ENCODE measurements at regions not wholly inside any gene's neighbourhood (a gene's known extent, or its start where the extent isn't known, plus 50 kb on each side); places are given as distances from the start of the nearest gene placed in this dataset.

DNA sequence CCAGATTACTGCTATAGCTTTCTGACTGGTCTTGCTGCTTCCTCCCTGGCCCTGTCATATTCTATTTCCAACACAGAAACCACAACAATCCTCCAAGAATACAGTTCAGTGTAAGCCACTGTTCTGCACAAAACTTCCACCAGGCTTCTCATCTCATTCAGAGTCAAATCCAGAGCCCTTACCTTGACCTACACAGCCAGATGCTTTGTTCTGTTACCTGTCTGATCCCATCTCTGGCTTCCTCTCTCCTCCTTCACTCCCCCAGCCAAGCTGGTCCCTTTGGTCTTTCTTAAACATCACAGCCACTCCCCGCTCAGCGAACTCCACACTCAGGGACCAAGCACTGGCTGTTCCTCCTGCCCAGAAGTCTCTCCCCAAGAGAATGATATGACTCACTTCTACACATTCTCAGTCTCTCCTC is 84.8 kb upstream of the BMP2K start (continued):
- no peak for TF ChIP-seq KDM1A (CRISPR knock-in tag; IDR thresholded peaks at IDR 0.05)
- no peak for TF ChIP-seq STAT5B (CRISPR knock-in tag; IDR thresholded peaks at IDR 0.05)
- no peak for TF ChIP-seq ZNF207 (IDR thresholded peaks at IDR 0.05; ENCODE audit: borderline replicate concordance)
- TF ChIP-seq NONO (IDR thresholded peaks at IDR 0.05) = no peak
- TF ChIP-seq NONO (CRISPR knock-in tag; conservative IDR thresholded peaks at IDR 0.05) = no peak
- no peak for TF ChIP-seq ONECUT2 (CRISPR knock-in tag; IDR thresholded peaks at IDR 0.05)
- TF ChIP-seq MYNN (CRISPR knock-in tag; IDR thresholded peaks at IDR 0.05; ENCODE audit: low read depth) = no peak
- TF ChIP-seq, protein P1, sequence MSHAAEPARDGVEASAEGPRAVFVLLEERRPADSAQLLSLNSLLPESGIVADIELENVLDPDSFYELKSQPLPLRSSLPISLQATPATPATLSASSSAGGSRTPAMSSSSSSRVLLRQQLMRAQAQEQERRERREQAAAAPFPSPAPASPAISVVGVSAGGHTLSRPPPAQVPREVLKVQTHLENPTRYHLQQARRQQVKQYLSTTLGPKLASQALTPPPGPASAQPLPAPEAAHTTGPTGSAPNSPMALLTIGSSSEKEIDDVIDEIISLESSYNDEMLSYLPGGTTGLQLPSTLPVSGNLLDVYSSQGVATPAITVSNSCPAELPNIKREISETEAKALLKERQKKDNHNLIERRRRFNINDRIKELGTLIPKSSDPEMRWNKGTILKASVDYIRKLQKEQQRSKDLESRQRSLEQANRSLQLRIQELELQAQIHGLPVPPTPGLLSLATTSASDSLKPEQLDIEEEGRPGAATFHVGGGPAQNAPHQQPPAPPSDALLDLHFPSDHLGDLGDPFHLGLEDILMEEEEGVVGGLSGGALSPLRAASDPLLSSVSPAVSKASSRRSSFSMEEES (CRISPR knock-in tag; IDR thresholded peaks at IDR 0.05) = no peak
- no peak for TF ChIP-seq ZBTB21 (CRISPR knock-in tag; IDR thresholded peaks at IDR 0.05)
- no peak for TF ChIP-seq FLYWCH1 (CRISPR knock-in tag; IDR thresholded peaks at IDR 0.05)
- TF ChIP-seq SKI (IDR thresholded peaks at IDR 0.05; ENCODE audit: partially characterized antibody) = no peak
- no peak for TF ChIP-seq HOXD1 (CRISPR knock-in tag; IDR thresholded peaks at IDR 0.05)

DNA sequence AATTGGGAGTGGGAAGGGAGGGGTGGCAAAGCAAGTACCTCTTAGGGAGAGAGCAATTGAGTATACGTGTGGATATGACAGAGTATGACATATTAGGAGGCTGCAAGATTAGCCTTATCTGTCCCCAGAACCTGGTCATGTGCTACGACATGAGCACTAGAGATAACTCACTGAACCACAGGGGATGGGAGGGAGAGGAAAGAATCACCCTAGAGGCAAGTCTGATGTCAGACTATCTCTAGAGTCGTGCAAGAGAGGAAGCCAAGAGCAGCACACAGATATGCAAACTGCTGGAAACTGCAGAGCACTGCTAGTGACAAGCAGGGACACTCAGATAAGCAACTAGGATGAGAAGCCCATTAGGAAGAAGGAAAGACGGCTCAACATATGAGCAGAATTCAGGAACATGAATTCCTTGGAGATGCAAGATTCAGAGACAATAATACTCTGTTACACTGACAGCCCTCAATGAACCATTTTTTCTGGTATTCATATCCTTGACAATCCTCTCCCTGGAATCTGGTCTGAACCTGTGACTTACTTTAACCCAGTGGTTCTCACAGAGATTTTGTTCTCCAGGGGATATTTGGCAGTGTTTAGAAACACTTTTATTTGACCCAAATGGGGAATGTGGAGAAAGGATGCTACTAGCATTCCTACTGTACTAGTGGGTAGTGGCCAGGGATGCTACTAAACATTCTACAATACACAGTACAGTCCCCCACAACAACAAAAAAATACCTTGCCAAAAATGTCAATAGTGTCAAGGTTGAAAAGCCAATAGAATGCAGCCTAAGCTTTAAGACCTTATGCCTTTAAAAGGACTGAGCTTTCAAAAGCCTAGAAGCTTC is 84.0 kb upstream of the BMP2K start:
- Histone ChIP-seq H3K27ac (ENCODE audit: extremely low read length, insufficient read depth, low read length) (no peak overlapping the region), H3K9me3 (ENCODE audit: low read length) (no peaks in the 10 kb centered on the region), H2AFZ (ENCODE audit: low read length) (no peak overlapping the region), H3K4me2 (ENCODE audit: low read depth, low read length) (no peak overlapping the region), H4K20me1 (ENCODE audit: insufficient read depth, low read length) (no peaks in the 10 kb centered on the region), H3K27me3 (ENCODE audit: control insufficient read depth in 1 of 2, insufficient read depth in 2 of 2, low read length in 2 of 2) (no peaks in the 10 kb centered on the region), H3K4me3 (replicated peaks in 1 of 3; ENCODE audit: insufficient read depth in 1 of 3, low read depth in 2 of 3, low read length in 3 of 3) (no peak overlapping the region), H3K79me2 (ENCODE audit: insufficient read depth, low read length) (no peaks in the 10 kb centered on the region), H3K9ac (ENCODE audit: insufficient read depth, low read depth, low read length) (no peak overlapping the region), H3K4me1 (ENCODE audit: insufficient read depth, low read length) (no peaks in the 10 kb centered on the region), H3K36me3 (replicated peaks in 1 of 2; ENCODE audit: control insufficient read depth in 1 of 2, insufficient read depth in 2 of 2, low read length in 2 of 2) (no peaks in the 10 kb centered on the region)
- BruUV-seq (replicated peaks) = no TSS peak
- intact Hi-C loops (cut with micrococcal nuclease; ENCODE audit: unreplicated experiment) = no loop called here
- in situ Hi-C loops (cut with HindIII; ENCODE audit: extremely low pct_ligation_motif_present, low pct_unique_long_range_greater_than_20kb) = no loop called here
- no peak for DNase-seq (ENCODE audit: low spot score)
- no peak for TF ChIP-seq BRCA1 (CRISPR knock-in tag; IDR thresholded peaks at IDR 0.05)
- no peak for TF ChIP-seq ZNF598 (CRISPR knock-in tag; IDR thresholded peaks at IDR 0.05; ENCODE audit: borderline replicate concordance)
- TF ChIP-seq, protein P2, sequence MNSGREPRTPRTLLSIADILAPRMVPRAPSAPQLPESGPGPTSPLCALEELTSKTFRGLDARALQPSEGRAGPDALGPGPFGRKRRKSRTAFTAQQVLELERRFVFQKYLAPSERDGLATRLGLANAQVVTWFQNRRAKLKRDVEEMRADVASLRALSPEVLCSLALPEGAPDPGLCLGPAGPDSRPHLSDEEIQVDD (CRISPR knock-in tag; IDR thresholded peaks at IDR 0.05; ENCODE audit: borderline replicate concordance) = no peak
- no peak for TF ChIP-seq ZFP36L2 (CRISPR knock-in tag; IDR thresholded peaks at IDR 0.05)
- no peak for TF ChIP-seq NONO (IDR thresholded peaks at IDR 0.05)
- TF ChIP-seq NONO (CRISPR knock-in tag; conservative IDR thresholded peaks at IDR 0.05) = no peak
- no peak for TF ChIP-seq ZSCAN25 (CRISPR knock-in tag; IDR thresholded peaks at IDR 0.05)
- no peak for TF ChIP-seq ZNF546 (CRISPR knock-in tag; conservative IDR thresholded peaks at IDR 0.05)
- no peak for TF ChIP-seq ZNF543 (CRISPR knock-in tag; IDR thresholded peaks at IDR 0.05)
- TF ChIP-seq MEF2D (CRISPR knock-in tag; IDR thresholded peaks at IDR 0.05) = no peak
- TF ChIP-seq, protein P3, sequence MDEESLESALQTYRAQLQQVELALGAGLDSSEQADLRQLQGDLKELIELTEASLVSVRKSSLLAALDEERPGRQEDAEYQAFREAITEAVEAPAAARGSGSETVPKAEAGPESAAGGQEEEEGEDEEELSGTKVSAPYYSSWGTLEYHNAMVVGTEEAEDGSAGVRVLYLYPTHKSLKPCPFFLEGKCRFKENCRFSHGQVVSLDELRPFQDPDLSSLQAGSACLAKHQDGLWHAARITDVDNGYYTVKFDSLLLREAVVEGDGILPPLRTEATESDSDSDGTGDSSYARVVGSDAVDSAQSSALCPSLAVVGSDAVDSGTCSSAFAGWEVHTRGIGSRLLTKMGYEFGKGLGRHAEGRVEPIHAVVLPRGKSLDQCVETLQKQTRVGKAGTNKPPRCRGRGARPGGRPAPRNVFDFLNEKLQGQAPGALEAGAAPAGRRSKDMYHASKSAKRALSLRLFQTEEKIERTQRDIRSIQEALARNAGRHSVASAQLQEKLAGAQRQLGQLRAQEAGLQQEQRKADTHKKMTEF (CRISPR knock-in tag; IDR thresholded peaks at IDR 0.05) = no peak
- TF ChIP-seq HOXD1 (CRISPR knock-in tag; IDR thresholded peaks at IDR 0.05) = no peak
- TF ChIP-seq HIVEP1 (CRISPR knock-in tag; IDR thresholded peaks at IDR 0.05) = no peak
- TF ChIP-seq ZNF761 (CRISPR knock-in tag; conservative IDR thresholded peaks at IDR 0.05) = no peak
- 21% methylated on average over 4 of the region's 4 CpGs for WGBS (ENCODE audit: low lambda C conversion rate)
- no peak for ATAC-seq
- ChIA-PET POLR2A (no interaction called here), CTCF (ENCODE audit: low intra/inter-chr PET ratio, low total read pairs) (no interaction called here)
- FAIRE-seq = no peak

Data from HepG2 (cell line).